Subcutaneous abdominal adipose tissue (tissue), 5 donors: ENCODE measurements at regions not wholly inside any gene's neighbourhood (a gene's known extent, or its start where the extent isn't known, plus 50 kb on each side); places are given as distances from the start of the nearest gene placed in this dataset.
A peak's percentile ranks its signal among the peaks of the same experiment; 100 is the strongest.

ENCODE experiments used
- H3K27ac ChIP-seq: one replicate; pipeline ENCODE4 v1.7.0; 2013; ENCODE audit warnings: low read depth, mild to moderate bottlenecking, inconsistent platforms, low read length, moderate library complexity
- H3K27me3 ChIP-seq, 5 donors: one replicate each; pipeline ENCODE4 v1.7.0; 2013; ENCODE audit warnings: low read length in 5 of 5, inconsistent platforms in 1 of 5; ENCODE audit not compliant: control insufficient read depth in 5 of 5, insufficient read depth in 4 of 5
- H3K36me3 ChIP-seq, 5 donors: one replicate each; pipeline ENCODE4 v1.7.0; 2013; ENCODE audit warnings: low read length in 5 of 5; ENCODE audit not compliant: control insufficient read depth in 5 of 5, insufficient read depth in 5 of 5
- H3K4me1 ChIP-seq, 5 donors: one replicate each; pipeline ENCODE4 v1.7.0; 2013; ENCODE audit warnings: low read length in 5 of 5, mild to moderate bottlenecking in 3 of 5, moderate library complexity in 1 of 5; ENCODE audit not compliant: control insufficient read depth in 5 of 5, insufficient read depth in 5 of 5
- H3K4me3 ChIP-seq, 5 donors: one replicate each; pipeline ENCODE4 v1.7.0; 2013; ENCODE audit warnings: low read length in 5 of 5, low read depth in 1 of 5
- H3K9ac ChIP-seq, 5 donors: one replicate each; pipeline ENCODE4 v1.7.0; 2013; ENCODE audit warnings: low read length in 5 of 5, mild to moderate bottlenecking in 4 of 5, moderate library complexity in 3 of 5
- H3K9me3 ChIP-seq, 5 donors: one replicate each; pipeline ENCODE4 v1.7.0; 2013; ENCODE audit warnings: low read length in 5 of 5; ENCODE audit not compliant: control insufficient read depth in 5 of 5
- donor health status: healthy.
- donor health status: healthy.
- donor health status: healthy.
- donor health status: healthy.
- donor health status: healthy.

GRCh38 chr7:117971556-117972244 lies 98.5 kb upstream of the CTTNBP2 start:
- Histone ChIP-seq H3K36me3 (no peaks in the 10 kb centered on the region), H3K4me3 (no peak overlapping the region), H3K27me3 (no peaks in the 10 kb centered on the region), H3K27ac (no peak overlapping the region), H3K9ac (no peak overlapping the region), H3K4me1 (peaks cover 0 to 39% (median 16%) of the 10 kb centered on the region in 5 donors), H3K9me3 (no peaks in the 10 kb centered on the region)

GRCh38 chr7:117972606-117973005 lies 99.4 kb upstream of the CTTNBP2 start:
- peak overlapping the region in 1 of 5 donors; percentile 62 for H3K9ac ChIP-seq
- no peaks in the 10 kb centered on the region for H3K36me3 ChIP-seq
- H3K4me3 ChIP-seq = peak overlapping the region in 1 of 5 donors; percentile 22
- no peaks in the 10 kb centered on the region for H3K27me3 ChIP-seq
- H3K4me1 ChIP-seq = peaks cover 0 to 39% (median 16%) of the 10 kb centered on the region in 5 donors
- H3K9me3 ChIP-seq = no peaks in the 10 kb centered on the region
- peak overlapping the region; percentile 27 for H3K27ac ChIP-seq

GRCh38 chr7:117973975-117974374 lies 100.7 kb upstream of the CTTNBP2 start:
- peaks cover 0 to 39% (median 16%) of the 10 kb centered on the region in 5 donors for H3K4me1 ChIP-seq
- no peak overlapping the region for H3K4me3 ChIP-seq
- no peaks in the 10 kb centered on the region for H3K36me3 ChIP-seq
- no peaks in the 10 kb centered on the region for H3K27me3 ChIP-seq
- H3K9me3 ChIP-seq = no peaks in the 10 kb centered on the region
- H3K9ac ChIP-seq = peak overlapping the region in 1 of 5 donors; percentile 32
- no peak overlapping the region for H3K27ac ChIP-seq

DNA sequence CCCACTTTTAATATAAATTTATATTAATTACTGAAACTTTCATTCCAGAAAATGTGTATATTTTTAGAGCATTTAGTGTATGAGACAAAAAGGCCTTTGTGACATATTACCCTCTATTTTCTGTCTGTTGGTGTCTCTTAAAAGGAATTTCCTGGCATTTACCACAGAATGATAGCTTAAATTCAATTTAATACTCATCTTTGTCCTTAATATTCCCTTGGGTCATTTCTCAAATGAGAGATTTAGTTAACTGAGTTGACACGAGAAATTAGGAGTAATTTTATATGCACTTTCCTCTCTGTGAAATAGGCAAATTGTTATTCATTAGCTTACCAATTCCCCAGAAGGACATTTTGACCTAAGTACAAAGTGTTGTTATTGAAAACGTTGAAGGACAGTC lies 101.7 kb upstream of the CTTNBP2 start:
- no peak overlapping the region for H3K9ac ChIP-seq
- no peaks in the 10 kb centered on the region for H3K36me3 ChIP-seq
- H3K4me3 ChIP-seq = no peak overlapping the region
- no peaks in the 10 kb centered on the region for H3K27me3 ChIP-seq
- H3K9me3 ChIP-seq = no peaks in the 10 kb centered on the region
- H3K27ac ChIP-seq = peak overlapping the region; percentile 27
- H3K4me1 ChIP-seq = peaks cover 0 to 39% (median 16%) of the 10 kb centered on the region in 5 donors

GRCh38 chr7:117975476-117975875 lies 102.2 kb upstream of the CTTNBP2 start:
- no peak overlapping the region for H3K4me3 ChIP-seq
- no peaks in the 10 kb centered on the region for H3K36me3 ChIP-seq
- H3K9ac ChIP-seq = no peak overlapping the region
- H3K4me1 ChIP-seq = peaks cover 0 to 39% (median 16%) of the 10 kb centered on the region in 5 donors
- peak overlapping the region; percentile 27 for H3K27ac ChIP-seq
- no peaks in the 10 kb centered on the region for H3K27me3 ChIP-seq
- no peaks in the 10 kb centered on the region for H3K9me3 ChIP-seq

- H3K36me3 ChIP-seq = no peaks in the 10 kb centered on the region
- peaks cover 0 to 9% (median 5%) of the 10 kb centered on the region in 5 donors for H3K4me1 ChIP-seq
- H3K27me3 ChIP-seq = no peaks in the 10 kb centered on the region
- H3K9me3 ChIP-seq = no peaks in the 10 kb centered on the region
- no peak overlapping the region for H3K27ac ChIP-seq
- no peak overlapping the region for H3K9ac ChIP-seq
- no peak overlapping the region for H3K4me3 ChIP-seq
These were observed 106.8 kb upstream of the CTTNBP2 start for GRCh38 chr7:117979954-117980497.

DNA sequence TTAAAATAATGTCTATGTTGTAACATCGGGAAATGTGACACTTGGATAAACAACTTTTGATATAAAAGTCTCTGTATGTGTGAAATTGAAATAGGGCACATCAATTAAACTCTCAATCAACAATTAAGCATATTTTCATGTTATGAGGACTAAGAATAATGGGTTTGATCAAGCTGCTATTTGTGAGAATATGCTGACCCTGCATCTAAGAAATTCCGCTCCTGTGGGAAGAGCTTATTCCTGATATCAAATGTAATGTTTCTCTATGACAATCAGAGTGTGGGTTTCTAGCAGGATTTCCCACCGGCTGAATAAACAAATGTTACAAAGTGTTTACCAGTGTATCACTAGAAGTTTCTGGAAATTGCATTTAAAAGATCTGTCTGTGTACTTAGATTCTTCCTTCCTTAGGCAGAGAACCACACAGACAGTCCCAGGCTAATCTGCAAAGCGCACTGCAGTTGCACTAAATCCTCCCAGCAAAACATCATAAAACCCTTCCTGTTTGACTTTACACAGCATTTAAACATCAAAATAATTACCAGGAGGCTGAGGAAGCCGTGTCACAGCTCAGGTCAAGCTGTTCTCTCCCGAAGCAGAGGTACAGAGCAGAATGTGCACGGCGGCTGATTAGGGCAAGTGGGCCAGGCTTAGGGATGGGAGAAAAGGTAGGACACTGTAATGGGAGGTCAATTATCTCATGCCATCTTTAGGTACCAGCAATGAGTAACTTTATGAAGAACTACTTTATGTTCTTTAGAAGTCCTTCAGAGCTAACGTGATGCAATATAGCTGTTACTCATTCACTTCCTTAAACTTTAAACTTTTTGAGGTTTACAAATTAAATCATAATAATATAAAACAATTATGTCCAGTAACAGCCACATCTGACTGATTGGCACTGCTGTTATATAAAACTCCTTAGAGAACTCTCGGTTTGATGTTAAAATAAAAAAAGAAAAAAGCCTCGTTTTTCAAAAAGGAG lies 109.1 kb upstream of the CTTNBP2 start:
- no peak overlapping the region for H3K9ac ChIP-seq
- H3K27ac ChIP-seq = no peak overlapping the region
- H3K36me3 ChIP-seq = no peaks in the 10 kb centered on the region
- H3K4me3 ChIP-seq = no peak overlapping the region
- no peaks in the 10 kb centered on the region for H3K4me1 ChIP-seq
- H3K27me3 ChIP-seq = no peaks in the 10 kb centered on the region
- no peaks in the 10 kb centered on the region for H3K9me3 ChIP-seq

DNA sequence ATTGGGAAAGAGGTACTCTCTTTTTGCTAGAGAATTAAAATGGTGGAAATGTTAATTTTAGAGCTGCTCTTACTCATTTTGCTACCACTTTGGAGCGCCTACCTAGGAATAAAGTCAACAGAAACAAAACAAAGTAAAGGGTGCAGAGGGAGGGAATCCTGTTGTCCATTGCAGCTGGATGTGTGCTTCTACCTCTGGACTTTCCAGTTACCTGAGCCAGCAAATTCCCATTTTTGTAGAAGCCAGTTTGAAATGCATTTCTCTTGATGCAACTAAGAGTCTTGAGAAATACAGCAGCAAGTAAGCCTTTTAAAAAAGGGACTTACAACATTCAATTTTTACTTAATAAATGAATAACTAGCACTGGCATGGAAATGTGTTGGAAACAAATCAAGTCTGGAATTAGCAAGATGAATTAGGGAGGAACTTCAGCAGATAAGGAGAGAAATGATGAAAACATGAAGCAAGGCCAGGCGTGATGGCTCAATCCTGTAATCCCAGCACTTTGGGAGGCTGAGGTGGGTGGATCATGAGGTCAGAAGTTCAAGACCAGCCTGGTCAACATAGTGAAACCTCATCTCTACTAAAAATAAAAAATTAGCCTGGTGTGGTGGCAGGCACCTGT lies 113.5 kb upstream of the CTTNBP2 start:
- no peaks in the 10 kb centered on the region for H3K4me1 ChIP-seq
- no peaks in the 10 kb centered on the region for H3K9me3 ChIP-seq
- no peak overlapping the region for H3K9ac ChIP-seq
- H3K4me3 ChIP-seq = no peak overlapping the region
- H3K27me3 ChIP-seq = no peaks in the 10 kb centered on the region
- H3K27ac ChIP-seq = no peak overlapping the region
- H3K36me3 ChIP-seq = no peaks in the 10 kb centered on the region

DNA sequence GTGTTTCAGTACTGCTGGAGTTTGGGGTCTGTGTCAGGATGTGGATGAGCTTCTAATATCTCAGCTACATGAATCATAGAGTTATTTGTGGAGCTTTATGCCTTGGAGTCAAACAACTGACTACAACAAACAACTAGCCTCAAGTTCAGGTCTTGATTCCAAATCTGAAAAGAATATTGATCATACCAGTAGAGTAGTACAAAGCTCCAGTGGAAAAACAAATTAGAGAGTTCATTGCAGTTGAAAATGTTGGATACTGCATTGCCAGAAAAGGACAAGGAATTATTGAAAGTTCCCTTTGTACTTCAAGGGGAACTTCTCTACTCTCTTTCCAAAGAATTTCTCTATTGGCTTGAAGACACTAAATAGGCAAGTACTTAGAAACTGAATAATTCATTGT lies 117.6 kb upstream of the CTTNBP2 start:
- no peaks in the 10 kb centered on the region for H3K36me3 ChIP-seq
- no peak overlapping the region for H3K9ac ChIP-seq
- H3K4me1 ChIP-seq = no peaks in the 10 kb centered on the region
- H3K4me3 ChIP-seq = no peak overlapping the region
- no peak overlapping the region for H3K27ac ChIP-seq
- H3K9me3 ChIP-seq = no peaks in the 10 kb centered on the region
- no peaks in the 10 kb centered on the region for H3K27me3 ChIP-seq
